ENCODE measurements at regions not wholly inside any gene's neighbourhood (a gene's known extent, or its start where the extent isn't known, plus 50 kb on each side); places are given as distances from the start of the nearest gene placed in this dataset.

DNA sequence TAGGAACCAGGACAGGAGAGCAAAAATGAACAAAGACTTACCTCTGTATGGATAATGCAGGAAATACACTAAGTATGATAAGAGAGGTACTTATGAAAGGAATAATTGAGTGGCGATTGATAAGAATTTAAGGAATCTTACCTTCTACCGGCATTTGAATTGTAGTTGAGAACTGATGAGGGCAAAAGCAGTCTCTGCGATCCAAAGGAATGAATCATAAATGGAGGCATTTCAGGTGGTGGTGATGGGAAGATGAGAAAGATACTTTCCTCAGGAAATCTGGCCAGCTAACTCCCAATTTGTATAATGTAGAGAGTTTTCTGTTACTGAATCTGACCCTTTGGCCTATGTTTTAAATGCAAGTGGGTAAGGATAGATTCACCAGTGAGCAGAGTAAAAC, 71.9 kb upstream of the C11orf87 start:
- no peak for DNase-seq (ENCODE audit: low read depth)

DNA sequence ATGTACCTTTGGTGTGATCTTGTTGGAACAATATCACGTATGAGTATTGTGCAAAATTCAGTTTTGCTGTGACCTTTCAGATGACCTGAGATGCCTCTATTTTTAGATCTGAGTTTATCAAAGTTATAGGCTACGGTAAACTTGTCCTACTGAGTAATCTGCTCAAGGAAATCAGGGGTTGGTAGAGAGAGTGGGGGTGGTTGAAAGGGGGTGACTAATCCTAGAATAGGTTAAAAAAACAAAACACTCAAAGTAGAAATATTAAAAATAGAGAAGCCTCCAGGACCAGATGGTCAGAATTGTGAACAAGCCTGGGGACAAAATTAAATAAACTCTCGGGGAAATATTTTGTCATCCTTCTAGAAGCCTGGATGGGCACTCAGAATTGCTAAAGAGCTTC, 59.9 kb upstream of the C11orf87 start:
- DNase-seq (ENCODE audit: low read depth) = no peak

DNA sequence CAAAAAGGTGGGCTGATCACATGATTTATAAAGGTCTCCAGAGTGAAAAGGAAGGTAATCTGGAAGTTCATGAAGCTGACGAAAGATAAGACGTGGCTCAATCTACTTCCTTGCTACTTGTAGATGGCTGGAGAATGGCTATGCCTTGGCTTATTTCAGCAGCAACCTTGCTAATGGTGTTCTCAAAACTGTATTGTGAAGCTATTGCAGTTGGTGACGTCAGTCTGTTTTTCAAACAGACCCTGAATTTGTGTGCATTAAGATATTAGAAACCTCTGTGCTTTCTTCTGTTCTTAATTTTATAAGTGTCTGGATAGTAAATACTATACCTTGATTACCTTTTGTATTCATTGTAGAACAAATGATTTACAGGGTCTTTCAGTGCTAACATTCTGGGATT, 58.3 kb upstream of the C11orf87 start:
- DNase-seq (ENCODE audit: low read depth) = no peak

DNA sequence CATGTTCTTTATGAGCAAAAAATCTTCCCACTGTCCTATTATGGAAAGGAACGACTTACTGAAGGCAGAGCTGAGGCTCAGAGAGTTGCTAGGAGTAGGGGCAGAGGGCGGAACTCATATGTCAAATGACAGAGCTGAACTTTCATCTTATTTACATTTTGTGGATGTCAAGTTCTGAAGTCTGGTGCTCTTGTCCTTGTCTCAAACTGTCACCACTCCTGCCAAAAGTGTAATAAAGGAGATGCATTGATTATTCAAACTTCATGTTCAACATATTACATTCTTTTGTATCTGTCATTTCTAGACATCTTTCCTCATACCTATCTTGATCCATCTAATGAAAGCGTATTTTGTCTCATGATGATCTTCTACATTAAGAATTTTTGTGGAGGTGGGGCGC, 57.1 kb upstream of the C11orf87 start:
- DNase-seq (ENCODE audit: low read depth) = no peak

DNA sequence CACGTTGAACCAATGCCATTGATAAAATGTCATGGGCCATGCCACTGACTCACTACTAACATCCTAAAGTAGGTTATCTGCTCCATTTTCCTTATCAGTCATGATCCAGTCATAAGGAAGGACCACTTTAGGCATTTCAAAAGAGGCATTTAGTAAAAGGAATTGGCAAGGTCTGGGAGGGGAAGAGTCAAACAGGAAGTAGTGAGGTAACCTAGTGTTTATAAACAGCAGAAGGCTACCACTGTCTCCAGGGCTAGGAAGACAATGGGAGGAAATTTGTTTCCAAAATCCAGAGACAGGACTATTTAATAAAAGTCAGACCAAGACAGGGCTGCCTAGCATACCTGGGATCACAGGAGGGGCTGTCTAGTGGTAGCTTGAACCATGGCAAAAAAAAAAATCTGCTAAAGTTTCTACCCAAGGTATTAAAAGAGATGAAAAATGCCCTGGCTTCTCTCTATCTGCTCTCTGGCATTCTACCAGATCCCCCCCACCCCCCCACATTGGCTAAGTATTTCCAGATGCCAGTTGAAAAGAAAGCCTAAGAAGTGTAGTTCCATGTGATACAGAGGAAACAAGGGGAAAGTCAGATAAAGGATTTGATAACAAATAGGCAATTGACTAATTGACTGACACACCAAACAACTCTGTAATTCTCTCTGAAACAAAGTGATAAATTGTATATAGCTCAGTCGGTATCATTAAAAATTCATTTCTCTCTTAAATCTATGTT, 50.4 kb upstream of the C11orf87 start:
- DNase-seq (ENCODE audit: low read depth) = no peak

All from fibroblast of the conjunctiva (primary cell).